K562 (cell line): ENCODE measurements at regions not wholly inside any gene's neighbourhood (a gene's known extent, or its start where the extent isn't known, plus 50 kb on each side); places are given as distances from the start of the nearest gene placed in this dataset.

Experiments
- ATAC-seq: fragments of 200-7000 bp; cut with Tn5 transposase; 3 replicates; pipeline ENCODE4 v1.9.1; 2020; ENCODE audit warnings: moderate library complexity
- BruUV-seq: library from RNA; stranded (reverse); fragments of 400-500 nt; replicated peaks from 2 replicates; lab custom pipeline; 2021; lab: Mats Ljungman, UMichigan
- CTCF ChIA-PET: fragments of 300-600 bp; formaldehyde crosslinking; extraction: SDS; loops from one replicate; lab custom pipeline; 2021; ENCODE audit warnings: low intra/inter-chr PET ratio; lab: Yijun Ruan, JAX
- POLR2A ChIA-PET: fragments of 300-600, 350-650 bp; sonication (Branson Sonifier 250); formaldehyde crosslinking; extraction: SDS; loops from one replicate; lab custom pipeline; 2021; ENCODE audit warnings: antibody characterized with exemption, inconsistent platforms; lab: Yijun Ruan, JAX
- DNase-seq, 4 experiments: peaks; one replicate each; pipeline versions ENCODE4 v3.0.0 to v3.0.0-alpha.2; 2011 to 2018; ENCODE audit warnings: low spot score in 3 of 4, mixed read lengths in 3 of 4; ENCODE audit errors: extremely low read depth in 1 of 4
- FAIRE-seq: peaks from 2 replicates; lab custom pipeline; 2011; peaks lifted over from hg19 to GRCh38; lab: Jason Lieb, UNC
- H2AFZ ChIP-seq: 2 replicates; pipeline ENCODE4 v1.6.0; 2011; ENCODE audit warnings: low read depth, low read length, control low read depth, inconsistent platforms
- H3K27ac ChIP-seq: fragments of 200-600 bp; 3 replicates; pipeline ENCODE4 v1.8.0; 2011; ENCODE audit warnings: low read depth, mild to moderate bottlenecking, control low read depth, inconsistent platforms, low read length, moderate library complexity, mixed read lengths; ENCODE audit errors: extremely low read depth
- H3K27me3 ChIP-seq, 2 experiments: fragments of 300-600 bp in 1 of 2; 2 replicates in 1 of 2; 3 replicates in 1 of 2; pipeline versions ENCODE4 v1.6.0 to v1.8.0; 2011; ENCODE audit warnings: inconsistent platforms in 2 of 2, low read length in 2 of 2, mild to moderate bottlenecking in 1 of 2, mixed read lengths in 1 of 2, moderate library complexity in 1 of 2; ENCODE audit not compliant: control insufficient read depth in 2 of 2, insufficient read depth in 2 of 2
- H3K36me3 ChIP-seq: fragments of 300-600 bp; 3 replicates; pipeline ENCODE4 v1.8.0; 2011; ENCODE audit warnings: mild to moderate bottlenecking, low read length, inconsistent platforms; ENCODE audit not compliant: control insufficient read depth, insufficient read depth
- H3K4me1 ChIP-seq, 2 experiments: fragments of 200-600 bp in 1 of 2; replicated peaks in 1 of 2; 2 replicates in 1 of 2; 3 replicates in 1 of 2; pipeline versions ENCODE4 v1.5.1 to v1.8.0; 2011; ENCODE audit warnings: inconsistent platforms in 2 of 2, low read length in 2 of 2, mild to moderate bottlenecking in 1 of 2, mixed read lengths in 1 of 2, moderate library complexity in 1 of 2; ENCODE audit not compliant: control insufficient read depth in 2 of 2, insufficient read depth in 2 of 2
- H3K4me2 ChIP-seq: 2 replicates; pipeline ENCODE4 v1.6.1; 2011; ENCODE audit warnings: low read length, control low read depth, inconsistent platforms, mixed read lengths; ENCODE audit not compliant: insufficient read depth
- H3K4me3 ChIP-seq: fragments of 200-600 bp; sonication (generic), shearing (Covaris generic); 2 replicates; pipeline ENCODE4 v1.5.1; 2016; ENCODE audit warnings: control low read depth, inconsistent platforms
- H3K79me2 ChIP-seq: fragments of 200-600 bp; 3 replicates; pipeline ENCODE4 v1.8.0; 2011; ENCODE audit warnings: low read length, inconsistent platforms; ENCODE audit not compliant: control insufficient read depth, insufficient read depth
- H3K9ac ChIP-seq, 2 experiments: 2 replicates each; pipeline versions ENCODE4 v1.6.0 to v1.6.1; 2011; ENCODE audit warnings: low read depth in 2 of 2, low read length in 2 of 2, control low read depth in 1 of 2, inconsistent platforms in 1 of 2, mild to moderate bottlenecking in 1 of 2, mixed read lengths in 1 of 2; ENCODE audit not compliant: insufficient read depth in 1 of 2
- H3K9me1 ChIP-seq: one replicate; pipeline ENCODE4 v1.6.0; 2011; ENCODE audit warnings: inconsistent platforms, mild to moderate bottlenecking, low read length, moderate library complexity; ENCODE audit not compliant: control insufficient read depth, insufficient read depth
- H3K9me3 ChIP-seq: replicated peaks from 2 replicates; pipeline ENCODE4 v1.5.1; 2011; ENCODE audit warnings: low read depth, low read length, inconsistent platforms; ENCODE audit not compliant: control insufficient read depth, insufficient read depth
- H4K20me1 ChIP-seq: replicated peaks from 2 replicates; pipeline ENCODE4 v1.6.1; 2011; ENCODE audit warnings: low read length, inconsistent platforms, mixed read lengths; ENCODE audit not compliant: control insufficient read depth, insufficient read depth
- ELK1 ChIP-seq: sonication (generic); formaldehyde crosslinking; IDR thresholded peaks from 2 replicates; pipeline ENCODE4 v1.8.1; 2022; ENCODE audit warnings: missing genetic modification reagents
- FOXJ2 ChIP-seq: fragments of 200-800 bp; sonication (Bioruptor generic); IDR thresholded peaks from 2 replicates; pipeline ENCODE4 v1.6.1; 2016; ENCODE audit warnings: missing genetic modification characterization, missing compliant biosample characterization
- NCOA4 ChIP-seq: fragments of 450-650 bp; IDR thresholded peaks from 2 replicates; pipeline ENCODE4 v1.6.1; 2018; ENCODE audit warnings: mild to moderate bottlenecking; ENCODE audit not compliant: partially characterized antibody
- NONO ChIP-seq, 2 experiments: fragments of 200-400 bp in 1 of 2; fragments of 450-650 bp in 1 of 2; formaldehyde crosslinking in 1 of 2; IDR thresholded peaks; 2 replicates each; pipeline ENCODE4 v1.6.1; 2017; ENCODE audit warnings: low read depth in 2 of 2, mild to moderate bottlenecking in 2 of 2, moderate library complexity in 2 of 2, low read length in 1 of 2
- NR3C1 ChIP-seq: sonication (generic); formaldehyde crosslinking; IDR thresholded peaks from 2 replicates; pipeline ENCODE4 v1.8.1; 2022; ENCODE audit warnings: missing genetic modification reagents
- TRIM25 ChIP-seq: fragments of 450-650 bp; IDR thresholded peaks from 2 replicates; pipeline ENCODE4 v1.7.0; 2016; ENCODE audit warnings: borderline replicate concordance
- ZHX1 ChIP-seq: fragments of 150-350 bp; conservative IDR thresholded peaks from 2 replicates; pipeline ENCODE4 v1.6.1; 2014; ENCODE audit warnings: low read length
- ZNF551 ChIP-seq: fragments of 250-450 bp; sonication (Bioruptor Pico); IDR thresholded peaks from 2 replicates; pipeline ENCODE4 v1.5.0; 2021; ENCODE audit warnings: mild to moderate bottlenecking, moderate library complexity
- ZNF766 ChIP-seq: fragments of 200-800 bp; sonication (Bioruptor generic); conservative IDR thresholded peaks from 2 replicates; pipeline ENCODE4 v1.6.1; 2016; ENCODE audit warnings: missing genetic modification characterization, missing compliant biosample characterization
- WGBS: fragments of 100-300 bp; shearing (Covaris generic); methylation state at CpG from one replicate; pipeline ENCODE4 v1.1.6; 2016; ENCODE audit warnings: low coverage, mixed read lengths; ENCODE audit not compliant: insufficient coverage; ENCODE audit errors: missing lambda C conversion rate; 5-methylcytosine and 5-hydroxymethylcytosine counted together
- in situ Hi-C: fragments of 300-500 bp; cut with MboI; formaldehyde crosslinking; loops from 4 replicates; pipeline ENCODE4 v1.15.0; 2018; ENCODE audit warnings: inconsistent platforms, mixed read lengths
- intact Hi-C: fragments of 100-400 bp; cut with micrococcal nuclease; formaldehyde crosslinking; loops from 2 replicates; pipeline ENCODE4 v1.14.2; 2022
- TF ChIP-seq, protein P1 (sequence below): fragments of 250-450 bp; sonication (Bioruptor Pico); IDR thresholded peaks from 2 replicates; pipeline ENCODE4 v1.5.0; 2021; ENCODE audit warnings: mild to moderate bottlenecking, moderate library complexity
- TF ChIP-seq, protein P2 (sequence below): sonication (generic); formaldehyde crosslinking; IDR thresholded peaks from 2 replicates; pipeline ENCODE4 v1.8.0; 2022; ENCODE audit warnings: missing genetic modification reagents, mild to moderate bottlenecking, moderate library complexity, borderline replicate concordance

GRCh38 chr1:208892147-208892546, 648.0 kb upstream of the PLXNA2 start:
- no peaks in the 10 kb centered on the region for H3K27me3 ChIP-seq
- H3K9me3 ChIP-seq = peaks cover 2% of the 10 kb centered on the region; the same call in 1 of the 2 replicates
- no peak overlapping the region for H3K4me2 ChIP-seq
- in situ Hi-C loops = no loop called here
- no peak for ATAC-seq
- WGBS = 0% methylated on average over 6 of the region's 6 CpGs
- intact Hi-C loops = no loop called here
- no peaks in the 10 kb centered on the region for H3K4me1 ChIP-seq
- no peaks in the 10 kb centered on the region for H3K9me1 ChIP-seq
- BruUV-seq = no TSS peak
- no peaks in the 10 kb centered on the region for H4K20me1 ChIP-seq
- no peak for FAIRE-seq
- H3K27ac ChIP-seq = no peak overlapping the region
- POLR2A ChIA-PET = no interaction called here
- CTCF ChIA-PET = no interaction called here
- no peaks in the 10 kb centered on the region for H3K36me3 ChIP-seq
- TF ChIP-seq NONO (IDR thresholded peaks at IDR 0.05; ENCODE audit: low read depth in 2 of 2, low read length in 1 of 2) (no peak), ZHX1 (no peak), TRIM25 (no peak), ZNF766 (no peak), ZNF551 (CRISPR knock-in tag) (no peak), FOXJ2 (no peak), NR3C1 (CRISPR knock-in tag) (no peak), NCOA4 (no peak), ELK1 (CRISPR knock-in tag) (no peak)
- TF ChIP-seq, protein P1, sequence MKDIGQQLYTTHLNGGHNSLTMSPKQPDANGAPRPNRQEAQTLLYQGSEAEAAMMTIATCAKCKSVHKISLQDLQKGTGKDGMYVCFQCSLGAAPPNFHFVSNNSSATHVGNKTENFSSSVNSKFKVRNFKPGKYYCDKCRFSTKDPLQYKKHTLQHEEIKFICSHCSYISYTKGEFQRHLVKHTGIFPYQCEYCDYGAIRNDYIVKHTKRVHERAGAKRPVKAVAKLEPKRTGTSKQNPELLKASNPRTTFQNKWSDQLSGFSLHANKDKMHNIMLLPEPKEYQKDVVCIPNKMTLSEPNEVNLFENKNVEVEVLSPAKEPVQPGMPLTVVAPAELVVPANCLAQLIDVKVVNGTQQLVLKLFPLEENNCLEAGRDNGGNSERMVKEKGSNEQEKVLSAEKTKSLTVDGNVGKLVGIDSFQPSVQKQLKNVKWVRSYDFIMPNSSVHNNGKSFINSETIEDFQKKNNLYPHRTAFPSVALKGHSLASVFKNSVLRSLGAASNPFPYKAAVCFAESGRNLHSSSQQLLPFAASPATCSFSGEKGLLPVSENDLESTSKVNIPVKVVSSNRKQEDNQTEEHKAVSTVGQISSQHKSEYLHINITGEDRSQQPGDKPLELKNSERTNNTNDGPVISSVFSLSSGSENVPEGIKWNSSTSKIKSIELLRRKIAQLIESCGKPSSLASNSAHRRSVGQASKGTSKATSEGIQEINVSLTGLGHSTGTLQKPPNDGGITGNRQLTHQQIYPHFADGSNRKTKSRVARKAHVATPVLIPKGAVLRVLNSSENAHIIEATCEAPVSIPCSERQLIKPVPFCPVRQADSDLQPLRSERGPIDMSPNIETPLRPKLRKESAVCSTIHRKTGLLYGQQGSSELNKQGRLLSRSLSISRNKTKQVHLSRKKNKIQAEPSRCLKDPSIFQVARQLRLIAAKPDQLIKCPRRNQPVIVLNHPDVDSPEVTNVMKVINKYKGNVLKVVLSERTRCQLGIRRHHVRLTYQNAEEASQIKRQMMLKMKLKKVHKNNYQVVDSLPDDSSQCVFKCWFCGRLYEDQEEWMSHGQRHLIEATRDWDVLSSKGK (CRISPR knock-in tag) = no peak
- TF ChIP-seq, protein P2, sequence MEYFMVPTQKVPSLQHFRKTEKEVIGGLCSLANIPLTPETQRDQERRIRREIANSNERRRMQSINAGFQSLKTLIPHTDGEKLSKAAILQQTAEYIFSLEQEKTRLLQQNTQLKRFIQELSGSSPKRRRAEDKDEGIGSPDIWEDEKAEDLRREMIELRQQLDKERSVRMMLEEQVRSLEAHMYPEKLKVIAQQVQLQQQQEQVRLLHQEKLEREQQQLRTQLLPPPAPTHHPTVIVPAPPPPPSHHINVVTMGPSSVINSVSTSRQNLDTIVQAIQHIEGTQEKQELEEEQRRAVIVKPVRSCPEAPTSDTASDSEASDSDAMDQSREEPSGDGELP (CRISPR knock-in tag) = no peak
- no peak overlapping the region for H3K9ac ChIP-seq
- H3K79me2 ChIP-seq = no peaks in the 10 kb centered on the region
- no peak overlapping the region for H3K4me3 ChIP-seq
- H2AFZ ChIP-seq = no peak overlapping the region
- DNase-seq = no peak
